ENCODE measurements at regions not wholly inside any gene's neighbourhood (a gene's known extent, or its start where the extent isn't known, plus 50 kb on each side); places are given as distances from the start of the nearest gene placed in this dataset.

DNA sequence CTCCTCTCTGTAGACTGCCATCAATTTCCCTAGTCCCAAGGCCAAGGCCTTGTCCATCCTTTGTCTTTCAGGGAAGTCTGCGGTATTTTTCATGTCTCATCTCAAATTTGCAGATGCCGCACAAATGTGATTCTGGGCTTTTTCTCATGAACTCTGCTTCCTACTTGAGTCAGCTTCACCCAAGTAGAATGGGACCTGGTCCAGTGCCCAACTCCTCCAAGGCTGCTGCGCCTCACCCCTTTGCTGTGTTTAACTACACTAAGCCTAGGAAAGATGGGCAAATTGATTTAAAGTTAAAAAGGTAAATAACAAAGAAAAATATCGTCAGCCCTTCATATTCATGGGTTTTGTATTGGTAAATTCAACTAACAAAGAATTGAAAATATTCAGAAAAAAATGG, 1092.6 kb upstream of the AUTS2 start:
- TF ChIP-seq, protein P1, sequence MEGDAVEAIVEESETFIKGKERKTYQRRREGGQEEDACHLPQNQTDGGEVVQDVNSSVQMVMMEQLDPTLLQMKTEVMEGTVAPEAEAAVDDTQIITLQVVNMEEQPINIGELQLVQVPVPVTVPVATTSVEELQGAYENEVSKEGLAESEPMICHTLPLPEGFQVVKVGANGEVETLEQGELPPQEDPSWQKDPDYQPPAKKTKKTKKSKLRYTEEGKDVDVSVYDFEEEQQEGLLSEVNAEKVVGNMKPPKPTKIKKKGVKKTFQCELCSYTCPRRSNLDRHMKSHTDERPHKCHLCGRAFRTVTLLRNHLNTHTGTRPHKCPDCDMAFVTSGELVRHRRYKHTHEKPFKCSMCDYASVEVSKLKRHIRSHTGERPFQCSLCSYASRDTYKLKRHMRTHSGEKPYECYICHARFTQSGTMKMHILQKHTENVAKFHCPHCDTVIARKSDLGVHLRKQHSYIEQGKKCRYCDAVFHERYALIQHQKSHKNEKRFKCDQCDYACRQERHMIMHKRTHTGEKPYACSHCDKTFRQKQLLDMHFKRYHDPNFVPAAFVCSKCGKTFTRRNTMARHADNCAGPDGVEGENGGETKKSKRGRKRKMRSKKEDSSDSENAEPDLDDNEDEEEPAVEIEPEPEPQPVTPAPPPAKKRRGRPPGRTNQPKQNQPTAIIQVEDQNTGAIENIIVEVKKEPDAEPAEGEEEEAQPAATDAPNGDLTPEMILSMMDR (IDR thresholded peaks at IDR 0.05; ENCODE audit: low read length) = no peak
- TF ChIP-seq EZH2 (optimal IDR thresholded peaks at IDR 0.05; ENCODE audit: low read depth, low read length) = no peak
